ENCODE measurements at regions not wholly inside any gene's neighbourhood (a gene's known extent, or its start where the extent isn't known, plus 50 kb on each side); places are given as distances from the start of the nearest gene placed in this dataset.
"Not testable (repeated sequence)": the region's sequence is repeated elsewhere in the genome, so short reads cannot be mapped to it uniquely, and the experiment has no call there.

DNA sequence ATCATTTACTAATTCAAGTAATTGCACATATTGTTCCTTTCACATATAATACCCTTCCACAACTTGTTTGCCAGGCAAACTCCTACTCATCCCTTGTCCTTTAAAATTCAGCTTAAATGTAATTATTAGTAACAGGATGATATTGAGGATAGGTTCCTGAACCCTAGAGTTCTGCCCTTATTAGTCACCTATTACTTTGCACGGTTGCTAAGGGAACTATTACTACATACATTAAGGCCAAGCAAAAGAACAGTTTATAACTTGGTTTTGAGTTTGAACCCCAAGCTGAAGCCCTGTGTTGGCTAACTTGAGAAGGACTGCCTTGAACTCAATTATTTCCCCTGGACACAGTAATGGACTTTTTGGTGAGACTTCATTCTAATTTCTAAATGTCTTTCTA, 529.7 kb downstream of the IGSF11 start:
- no peak for DNase-seq

DNA sequence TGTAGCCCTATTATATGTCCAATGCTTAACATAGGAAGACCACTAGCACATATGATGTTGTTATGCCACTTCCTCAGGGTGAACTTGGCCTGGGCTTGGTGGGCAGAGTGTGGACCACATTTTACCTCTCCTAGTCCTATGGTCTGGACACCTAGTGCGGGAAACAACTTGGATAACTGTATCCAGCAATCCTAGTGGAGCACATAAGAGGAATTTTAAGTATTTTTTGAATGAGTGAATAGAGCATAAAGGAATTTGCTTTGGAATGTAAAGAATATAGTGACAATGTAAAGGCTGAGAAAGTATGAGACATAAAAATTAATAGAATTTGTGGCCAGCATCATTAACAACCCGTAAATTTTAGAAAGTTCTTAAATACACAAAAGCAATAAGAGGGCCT, 528.9 kb downstream of the IGSF11 start:
- no peak for DNase-seq

DNA sequence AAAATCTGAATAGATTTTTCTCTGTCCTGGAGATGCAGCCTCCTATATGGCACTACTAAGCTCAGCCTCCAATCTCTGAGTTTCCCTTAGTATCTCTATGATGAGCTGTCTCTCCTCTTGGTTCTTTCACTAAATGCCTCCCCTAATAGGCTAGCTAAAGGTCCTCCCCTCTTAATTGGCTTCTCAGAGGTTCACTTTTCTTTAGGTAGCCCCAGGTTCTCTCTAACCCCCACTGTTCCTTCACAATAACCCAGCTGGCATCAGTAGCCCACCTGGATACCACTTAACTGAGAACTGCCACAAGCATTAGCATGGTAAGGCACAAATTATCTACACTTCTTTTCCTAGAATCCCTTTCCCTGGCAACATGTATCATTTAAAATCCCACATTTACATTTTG, 523.2 kb downstream of the IGSF11 start:
- no peak for DNase-seq

DNA sequence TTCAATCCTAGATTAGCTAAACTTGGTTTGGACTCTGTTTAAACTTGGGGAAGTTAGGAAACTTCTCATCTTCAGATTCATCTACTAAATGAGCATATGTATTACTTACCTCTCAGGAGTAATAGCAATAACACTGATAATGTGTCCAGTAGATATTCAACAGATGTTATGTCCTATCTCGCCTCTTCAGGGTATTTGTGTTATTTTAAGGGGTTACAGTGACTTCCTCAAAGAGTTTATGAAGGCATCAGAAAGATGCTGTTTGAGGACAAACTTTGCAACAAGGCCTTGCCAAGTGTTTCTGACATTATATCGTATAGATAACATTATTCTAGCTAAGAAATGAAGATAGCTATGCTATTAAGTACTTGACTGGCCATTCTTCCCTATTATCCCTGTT, 522.3 kb downstream of the IGSF11 start:
- no peak for DNase-seq

DNA sequence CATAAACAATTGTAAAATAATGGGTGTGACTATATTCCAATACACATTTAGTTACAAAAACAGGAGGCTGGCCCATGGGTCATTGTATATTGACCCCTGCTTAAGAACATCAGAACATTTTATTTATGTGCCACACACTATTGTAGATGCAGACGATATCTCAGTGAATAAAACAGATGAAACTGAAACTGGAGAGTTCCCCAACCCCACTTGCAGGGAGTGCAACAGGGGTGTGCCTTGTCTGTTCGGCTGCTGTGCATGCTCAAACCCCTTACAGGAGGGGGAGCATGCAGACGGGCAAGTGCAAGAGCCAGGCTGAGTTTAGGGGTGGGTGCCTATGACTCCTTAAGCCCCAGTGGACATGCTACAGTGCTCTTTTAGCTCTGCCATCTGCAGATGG, 509.6 kb downstream of the IGSF11 start:
- DNase-seq = no peak

DNA sequence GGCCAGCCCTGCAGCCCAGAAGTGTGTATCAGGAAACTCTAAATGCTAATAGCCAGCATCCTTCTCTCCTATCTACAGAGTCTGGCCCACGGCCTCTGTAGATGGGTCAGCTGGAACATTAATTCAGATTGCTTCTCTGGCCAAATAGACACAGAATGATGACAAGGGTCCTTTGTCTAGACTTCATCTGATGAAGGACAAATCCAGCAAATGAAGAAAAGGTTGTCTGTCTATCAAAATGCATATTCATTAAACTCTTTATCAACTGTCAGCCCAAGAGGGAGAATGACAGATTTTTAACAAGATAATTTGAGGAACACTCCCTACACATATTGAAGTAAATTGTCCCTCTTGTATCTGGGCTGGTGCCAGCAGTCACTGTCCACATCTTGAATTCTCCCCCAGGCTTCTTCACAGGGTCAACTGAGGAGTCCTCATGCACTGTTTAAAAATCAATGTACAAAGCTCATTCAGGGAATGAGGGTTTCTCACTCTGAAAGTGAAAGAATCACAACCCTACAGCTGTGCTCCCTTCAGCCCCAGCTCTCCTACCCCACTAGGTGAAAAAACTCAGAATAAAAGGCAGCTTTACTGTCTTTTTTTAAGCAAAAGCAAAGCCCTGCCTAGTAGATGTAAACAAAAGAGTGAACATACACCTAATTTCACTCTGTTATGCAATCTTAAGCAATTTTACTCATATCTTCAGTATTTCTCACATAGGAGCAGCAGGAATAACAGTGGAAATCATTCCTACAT, 507.7 kb downstream of the IGSF11 start:
- no peak for DNase-seq

DNA sequence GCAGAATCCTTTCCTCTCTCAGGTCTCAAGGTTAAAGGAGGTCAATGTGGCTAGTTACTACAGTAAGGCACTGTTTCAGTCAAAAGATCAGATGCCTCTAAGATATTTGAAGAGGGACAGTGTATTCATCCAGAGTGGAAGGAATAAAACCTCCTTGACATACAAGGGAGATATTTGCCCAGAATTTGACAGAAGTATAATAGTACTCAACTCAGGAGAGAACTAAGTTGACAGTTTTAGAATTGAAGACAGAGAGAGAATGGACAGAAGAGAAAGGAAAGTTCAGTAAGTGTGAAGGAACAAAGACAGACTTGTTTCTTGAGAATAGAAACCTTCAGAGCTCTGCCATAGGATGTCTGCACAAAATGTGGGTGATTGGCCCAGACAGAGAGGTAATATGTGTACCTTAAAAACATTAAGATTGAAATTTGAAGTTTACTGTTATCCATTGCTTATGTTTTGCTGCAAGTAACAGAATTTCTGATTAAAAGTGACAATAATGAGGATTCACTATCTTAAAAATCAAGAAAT, 507.1 kb downstream of the IGSF11 start:
- no peak for DNase-seq

DNA sequence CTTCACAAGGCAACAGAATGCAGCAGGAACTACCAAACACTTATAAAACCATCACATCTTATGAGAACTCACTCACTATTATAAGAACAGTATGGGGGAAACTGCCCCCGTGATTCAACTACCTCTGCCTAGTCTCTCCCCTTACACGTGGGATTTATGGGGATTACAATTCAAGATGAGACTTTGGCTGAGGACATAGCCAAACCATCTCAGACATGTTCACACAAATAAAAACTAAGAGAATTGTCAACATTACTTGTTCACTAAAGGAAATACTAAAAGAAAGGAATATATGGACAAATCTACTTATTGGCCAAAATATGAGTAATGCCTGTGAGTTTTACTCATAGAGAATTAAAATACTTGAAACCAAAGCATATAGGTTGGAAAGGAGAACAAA, 505.1 kb downstream of the IGSF11 start:
- DNase-seq = no peak

DNA sequence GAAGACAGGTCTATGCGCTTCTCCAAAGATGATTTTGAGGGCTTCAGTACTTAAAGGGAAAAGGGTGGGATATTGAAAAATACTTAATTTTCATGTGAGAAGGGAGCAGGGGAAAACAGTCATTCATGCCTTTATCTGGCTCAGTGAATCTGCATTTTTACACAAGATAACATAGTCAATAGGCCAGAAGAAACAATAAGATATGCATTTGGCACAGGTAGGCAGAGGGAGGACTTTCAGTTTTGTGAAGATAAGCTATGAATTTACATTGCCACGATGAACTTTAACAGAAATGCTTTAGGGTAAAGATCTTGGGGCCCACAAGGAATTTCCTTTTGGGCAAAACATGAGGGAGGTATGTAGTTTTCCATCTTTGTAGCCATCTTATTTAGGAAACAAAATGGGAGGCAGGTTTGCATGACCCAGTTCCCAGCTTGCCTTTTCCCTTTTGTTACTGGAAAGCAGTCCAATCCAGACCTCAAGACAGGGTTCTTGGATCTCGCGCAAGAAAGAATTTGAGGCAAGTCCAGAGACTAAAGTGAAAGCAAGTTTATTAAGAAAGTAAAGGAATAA, 504.2 kb downstream of the IGSF11 start:
- DNase-seq = no peak

DNA sequence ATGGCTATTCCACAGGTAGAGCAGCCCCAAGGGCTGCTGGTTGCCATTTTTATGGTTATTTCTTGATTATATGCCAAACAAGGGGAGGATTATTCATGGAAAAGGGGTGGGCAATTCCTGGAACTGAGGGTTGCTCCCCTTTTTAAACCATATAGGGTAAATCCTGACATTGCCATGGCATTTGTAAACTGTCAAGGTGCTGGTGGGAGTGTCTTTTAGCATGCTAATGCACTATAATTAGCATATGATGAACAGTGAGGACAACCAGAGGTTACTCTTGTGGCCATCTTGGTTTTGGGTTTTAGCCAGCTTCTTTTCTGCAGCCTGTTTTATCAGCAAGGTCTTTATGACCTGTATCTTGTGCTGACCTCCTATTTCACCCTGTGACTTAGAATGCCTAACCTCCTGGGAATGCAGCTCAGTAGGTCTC, 503.7 kb downstream of the IGSF11 start:
- not testable (repeated sequence) for DNase-seq

DNA sequence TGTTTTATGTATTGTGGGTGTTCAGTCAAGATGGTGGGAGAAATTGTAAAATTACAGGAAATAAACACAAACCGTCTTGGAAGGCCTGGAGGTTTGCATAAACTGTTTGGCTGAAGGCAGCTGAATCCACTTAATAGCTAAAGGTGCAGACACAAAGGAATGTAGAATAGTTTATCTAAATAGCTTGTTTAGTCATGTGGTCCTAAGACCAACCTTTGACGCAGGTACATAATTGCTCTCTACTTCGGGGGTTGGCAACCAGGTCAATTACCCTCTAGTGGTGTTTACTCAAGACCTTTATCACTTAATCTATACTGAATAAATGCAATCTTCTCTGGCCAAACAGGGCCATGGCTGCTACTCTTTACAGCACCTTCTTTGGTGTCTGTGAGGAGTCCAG, 502.8 kb downstream of the IGSF11 start:
- DNase-seq = no peak

DNA sequence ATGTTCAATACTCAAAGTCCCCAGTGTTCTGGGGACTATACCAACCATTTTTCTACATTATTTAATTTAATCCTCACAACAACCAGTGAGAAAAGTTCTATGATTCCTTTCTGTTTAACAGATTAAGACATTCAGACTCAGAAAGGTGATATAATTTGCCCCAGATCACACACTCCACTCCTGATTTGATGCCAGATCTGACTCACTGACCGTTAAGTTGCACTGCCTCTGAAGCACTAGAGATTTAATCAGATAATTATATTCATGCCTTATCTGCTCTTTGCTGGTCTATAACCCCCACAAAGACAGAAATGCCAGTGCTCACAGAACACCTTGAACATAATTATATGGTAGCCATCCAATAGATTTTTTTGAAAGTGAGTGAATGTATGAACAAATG, 501.0 kb downstream of the IGSF11 start:
- no peak for DNase-seq

DNA sequence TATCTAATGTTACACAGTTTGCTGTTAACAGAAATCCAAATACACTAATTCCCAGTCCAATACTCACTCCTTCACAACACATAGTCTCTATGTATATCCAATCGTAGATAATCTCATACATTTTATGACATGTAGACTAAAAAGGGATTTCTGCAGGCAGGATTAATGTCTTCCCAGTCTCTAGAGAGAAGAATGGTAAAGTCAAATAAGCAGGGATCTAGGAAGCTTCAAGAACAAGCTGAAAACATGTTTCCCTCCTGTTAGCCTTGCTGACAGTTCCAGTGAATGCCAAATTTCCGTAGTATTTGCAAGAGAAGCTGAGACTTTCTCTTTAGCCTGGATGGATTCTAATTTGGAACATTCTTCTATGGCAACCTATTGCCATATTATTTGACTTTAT, 500.1 kb downstream of the IGSF11 start:
- DNase-seq = no peak

DNA sequence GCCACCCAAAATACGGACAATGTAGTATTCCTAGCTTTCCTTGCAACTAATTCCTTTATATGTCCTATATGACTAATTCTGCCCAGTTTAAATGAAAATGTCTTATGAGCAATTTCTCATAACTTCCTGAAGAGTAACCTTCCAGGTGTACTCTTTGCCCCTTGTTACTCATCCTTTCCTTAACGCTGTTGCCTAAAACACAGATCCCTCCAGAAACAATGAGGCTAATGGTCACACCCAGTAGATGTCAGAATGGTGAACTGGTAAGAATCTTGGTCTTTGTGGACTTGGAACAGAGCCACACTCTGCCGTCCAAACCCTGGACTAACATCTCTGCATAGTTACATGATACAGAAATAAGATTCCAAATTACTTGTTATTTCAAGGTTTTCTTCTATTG, 497.9 kb downstream of the IGSF11 start:
- no peak for DNase-seq

DNA sequence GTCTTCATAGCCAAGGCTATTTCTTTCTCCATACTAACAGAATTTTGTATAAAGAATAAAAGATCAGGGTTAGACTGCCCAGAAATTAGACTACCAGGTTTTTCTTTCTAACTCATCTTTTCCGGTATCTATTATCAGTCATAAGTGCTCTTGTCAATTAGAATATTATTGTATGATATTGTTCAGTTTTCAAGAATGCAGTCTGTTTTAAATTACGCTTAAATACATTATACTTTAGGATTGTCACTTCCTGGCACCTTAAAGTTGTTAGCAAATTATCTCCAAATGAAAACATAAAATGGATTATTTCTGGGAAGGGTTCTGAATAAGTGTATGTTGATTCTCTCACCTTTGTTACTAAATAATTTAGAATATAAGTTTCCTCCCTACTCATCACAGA, 497.2 kb downstream of the IGSF11 start:
- DNase-seq = no peak

DNA sequence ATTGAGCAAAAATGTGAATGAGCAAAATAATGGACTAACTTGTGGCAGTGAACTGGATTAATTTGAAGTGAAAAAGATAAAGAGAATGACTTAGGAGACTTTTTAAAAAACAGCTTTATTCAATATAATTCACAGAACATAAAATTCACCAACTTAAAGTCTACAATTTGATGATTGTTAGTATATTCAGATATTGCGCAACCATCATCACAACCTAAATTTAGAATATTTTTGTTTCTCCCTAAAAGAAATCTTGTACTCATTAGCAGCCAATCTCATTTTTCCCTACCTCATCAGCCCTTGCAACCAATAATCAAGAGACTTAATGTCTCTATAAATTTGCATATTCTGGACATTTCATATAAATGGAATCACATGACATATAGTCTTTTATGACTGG, 496.5 kb downstream of the IGSF11 start:
- no peak for DNase-seq

DNA sequence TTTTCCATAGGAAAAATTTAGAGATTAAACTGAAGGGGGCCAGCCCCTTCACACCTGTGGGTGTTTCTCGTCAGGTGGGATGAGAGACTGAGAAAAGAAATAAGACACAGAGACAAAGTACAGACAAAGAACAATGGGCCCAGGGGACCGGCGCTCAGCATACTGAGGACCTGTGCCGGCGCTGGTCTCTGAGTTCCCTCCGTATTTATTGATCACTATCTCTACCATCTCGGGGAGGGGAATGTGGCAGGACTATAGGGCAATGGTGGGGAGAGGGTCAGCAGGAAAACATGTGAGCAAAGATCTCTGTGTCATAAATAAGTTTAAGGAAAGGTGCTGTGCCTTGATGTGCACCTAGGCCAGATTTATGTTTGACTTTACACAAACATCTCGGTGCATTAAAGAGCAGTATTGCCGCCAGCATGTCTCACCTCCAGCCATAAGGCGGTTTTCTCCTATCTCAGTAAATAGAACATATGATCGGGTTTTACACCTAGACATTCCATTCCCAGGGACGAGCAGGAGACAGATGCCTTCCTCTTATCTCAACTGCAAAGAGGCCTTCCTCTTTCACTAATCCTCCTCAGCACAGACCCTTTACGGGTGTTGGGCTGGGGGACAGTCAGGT, 494.7 kb downstream of the IGSF11 start:
- not testable (repeated sequence) for DNase-seq

DNA sequence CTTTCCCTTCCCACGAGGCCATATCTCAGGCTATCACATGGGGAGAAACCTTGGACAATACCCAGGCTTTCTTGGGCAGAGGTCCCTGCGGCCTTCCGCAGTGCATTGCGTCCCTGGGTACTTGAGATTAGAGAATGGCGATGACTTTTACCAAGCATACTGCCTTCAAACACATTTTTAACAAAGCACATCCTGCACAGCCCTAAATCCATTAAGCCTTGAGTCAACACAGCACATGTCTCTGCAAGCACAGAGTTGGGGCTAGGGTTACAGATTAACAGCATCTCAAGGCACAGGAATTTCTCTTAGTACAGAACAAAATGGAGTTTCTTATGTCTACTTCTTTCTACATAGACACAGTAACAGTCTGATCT, 494.2 kb downstream of the IGSF11 start:
- DNase-seq = not testable (repeated sequence)

DNA sequence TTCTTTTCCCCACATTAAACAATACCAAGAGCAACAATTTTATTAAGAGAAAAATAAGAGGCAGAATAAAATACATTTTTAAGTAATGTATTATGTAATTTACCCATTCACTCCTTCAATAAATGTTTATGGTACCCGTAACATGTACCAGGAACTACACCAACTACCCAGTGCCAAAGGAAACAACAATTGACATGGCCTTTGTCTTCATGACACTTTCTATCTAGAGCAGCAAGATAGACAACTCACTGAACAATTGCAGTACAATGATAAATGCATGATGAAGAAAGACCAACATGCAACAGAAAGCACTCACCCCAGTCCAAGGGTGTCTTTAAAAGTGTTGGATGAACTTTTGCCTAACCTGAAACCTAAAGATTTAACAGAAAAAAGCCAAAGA, 493.8 kb downstream of the IGSF11 start:
- DNase-seq = no peak

DNA sequence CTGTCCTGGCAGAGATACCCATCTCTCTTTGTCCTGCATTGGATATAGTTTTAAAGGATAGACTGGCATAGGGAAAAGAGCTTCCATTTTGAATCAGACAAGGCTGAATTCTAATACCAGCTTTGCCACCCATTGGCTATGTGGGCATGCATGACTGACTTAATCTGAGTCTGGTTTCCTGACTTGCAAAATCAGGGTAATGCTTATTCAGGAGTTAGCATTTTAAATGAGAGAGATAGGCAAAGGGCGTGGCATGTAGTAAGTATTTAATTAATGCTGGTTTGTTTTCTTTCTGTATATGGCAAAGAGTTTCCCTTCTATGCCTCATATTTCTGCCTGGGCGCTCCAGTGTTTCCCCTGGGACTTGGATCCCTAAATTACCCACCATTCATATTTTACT, 492.9 kb downstream of the IGSF11 start:
- DNase-seq = no peak

DNA sequence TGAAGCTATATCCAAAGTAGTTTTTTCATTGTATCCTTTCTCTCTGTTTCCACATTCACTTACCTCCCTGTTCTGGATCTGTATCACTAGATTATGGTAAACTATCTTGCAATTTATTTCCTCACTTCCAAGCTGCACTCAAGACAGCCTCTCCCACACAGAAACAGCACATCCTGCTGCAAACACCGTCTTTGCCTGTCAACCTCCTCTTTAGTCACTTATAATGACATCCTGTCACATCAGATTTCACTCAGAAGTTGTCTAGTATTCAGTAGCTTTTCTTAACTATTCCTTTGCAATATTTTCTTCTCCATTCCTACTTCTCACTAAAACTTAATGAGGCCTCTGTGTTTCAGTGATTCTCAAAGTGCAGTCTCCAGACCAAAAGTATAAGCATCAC, 490.8 kb downstream of the IGSF11 start:
- no peak for DNase-seq

DNA sequence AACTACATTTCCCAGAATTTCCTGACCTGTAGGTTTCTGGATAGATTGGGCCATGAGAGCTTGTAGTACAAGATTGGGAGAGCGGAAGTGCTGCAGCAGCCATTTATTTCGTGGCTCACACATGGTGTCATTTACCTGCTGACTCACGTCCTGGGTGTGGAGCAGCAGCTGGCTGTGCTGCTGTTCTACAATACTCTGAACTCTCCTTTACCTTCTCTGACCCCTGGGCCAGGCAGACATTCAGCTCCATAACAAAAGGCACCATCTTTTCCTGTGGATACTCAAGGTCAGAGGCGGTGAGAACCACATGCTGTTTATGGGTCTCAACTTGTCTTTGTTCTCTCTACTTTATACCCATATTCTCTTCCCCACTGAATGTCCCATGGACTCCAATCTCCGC, 490.2 kb downstream of the IGSF11 start:
- DNase-seq = no peak

DNA sequence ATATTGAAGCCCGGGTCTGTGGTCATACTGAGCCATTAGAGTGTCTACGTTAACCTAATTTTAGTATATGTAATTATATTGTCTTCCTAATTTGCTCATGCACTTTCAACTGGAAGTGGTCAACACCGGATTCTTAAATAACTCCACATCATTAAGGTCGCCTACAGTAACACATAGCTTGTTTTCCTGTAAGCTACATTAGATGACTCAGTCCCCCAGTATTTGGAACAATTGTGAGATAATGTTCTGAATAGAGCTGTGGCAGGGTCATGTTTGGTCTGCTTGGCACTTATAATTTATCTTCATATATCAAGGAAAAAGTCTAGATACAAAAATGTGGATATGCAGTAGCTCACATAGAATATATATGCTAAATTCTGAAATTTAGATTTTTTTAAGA, 486.2 kb downstream of the IGSF11 start:
- DNase-seq = no peak

DNA sequence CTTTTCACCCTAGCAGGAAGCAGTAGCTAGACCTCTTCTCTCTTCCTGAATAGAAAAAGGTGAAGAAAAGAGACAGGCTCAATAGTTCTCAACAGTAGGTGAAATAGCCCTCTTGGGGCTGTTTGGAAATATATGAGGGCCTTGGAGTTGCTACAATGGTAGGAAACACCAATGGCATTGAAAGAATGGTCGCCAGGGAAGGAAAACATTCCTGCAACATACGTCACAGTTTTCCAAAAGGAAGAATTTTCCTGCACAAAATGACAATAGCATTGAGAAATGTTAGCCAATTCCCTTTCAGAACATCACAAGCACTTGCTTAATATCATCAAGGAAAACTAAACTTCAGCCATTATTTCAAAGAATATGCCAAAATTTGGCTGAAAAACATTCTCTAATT, 484.5 kb downstream of the IGSF11 start:
- DNase-seq = no peak

Data from NCI-H1694 treated with DMSO at 0.1 percent for 48 hours (cell line).